A549 (cell line): ENCODE measurements at regions not wholly inside any gene's neighbourhood (a gene's known extent, or its start where the extent isn't known, plus 50 kb on each side); places are given as distances from the start of the nearest gene placed in this dataset.

Source experiments
- ATAC-seq, 2 experiments: fragments of 200-7000 bp in 1 of 2; fragments of >200 bp in 1 of 2; cut with Nextera tagmentation in 1 of 2; cut with Tn5 transposase in 1 of 2; 3 replicates each; pipeline versions ENCODE4 v1.8.0 to v1.9.1; 2018 to 2020; ENCODE audit warnings: mild to moderate bottlenecking in 1 of 2, moderate library complexity in 1 of 2
- CTCF ChIA-PET: fragments of 300-600 bp; sonication (Branson Sonifier 250); formaldehyde crosslinking; extraction: SDS; loops from one replicate; lab custom pipeline; 2021; ENCODE audit warnings: antibody characterized with exemption, inconsistent platforms; lab: Yijun Ruan, JAX
- POLR2A ChIA-PET: fragments of 350-600 bp; formaldehyde crosslinking; extraction: SDS; loops from one replicate; lab custom pipeline; 2021; ENCODE audit warnings: antibody characterized with exemption, inconsistent platforms; lab: Yijun Ruan, JAX
- DNase-seq, 2 experiments: peaks; one replicate each; pipeline versions ENCODE4 v3.0.0 to v3.0.0-alpha.2; 2011 to 2016; ENCODE audit warnings: low read depth in 1 of 2, low spot score in 1 of 2
- FAIRE-seq: peaks from 2 replicates; lab custom pipeline; 2011; peaks lifted over from hg19 to GRCh38; lab: Jason Lieb, UNC
- H3K27ac ChIP-seq, 2 experiments: fragments of >200 bp; sonication (Bioruptor Twin); formaldehyde crosslinking; 3 replicates each; pipeline ENCODE4 v1.5.1; 2016 to 2017
- H3K4me1 ChIP-seq: fragments of >200 bp; sonication (Bioruptor Twin); formaldehyde crosslinking; 3 replicates; pipeline ENCODE4 v1.6.1; 2016
- H3K4me2 ChIP-seq: fragments of >200 bp; sonication (Bioruptor Twin); formaldehyde crosslinking; 3 replicates; pipeline ENCODE4 v1.6.1; 2016
- H3K4me3 ChIP-seq: fragments of >200 bp; sonication (Bioruptor Twin); formaldehyde crosslinking; 3 replicates; pipeline ENCODE4 v1.5.1; 2016
- H3K9me3 ChIP-seq: fragments of >200 bp; sonication (Bioruptor Twin); formaldehyde crosslinking; 3 replicates; pipeline ENCODE4 v1.6.1; 2016
- BHLHE40 ChIP-seq: IDR thresholded peaks from 2 replicates; pipeline ENCODE4 v1.6.1; 2012; ENCODE audit warnings: low read depth, low read length, inconsistent platforms
- CBX2 ChIP-seq: fragments of 200-600 bp; sonication (generic); IDR thresholded peaks from 2 replicates; pipeline ENCODE4 v1.6.1; 2016; ENCODE audit warnings: low read depth, mild to moderate bottlenecking, borderline replicate concordance
- CEBPB ChIP-seq, 2 experiments: fragments of >200 bp in 1 of 2; sonication (Bioruptor Twin) in 1 of 2; formaldehyde crosslinking in 1 of 2; IDR thresholded peaks; 2 replicates each; pipeline ENCODE4 v1.6.1; 2012 to 2016
- CHD4 ChIP-seq: fragments of 200-600 bp; sonication (generic); IDR thresholded peaks from 2 replicates; pipeline ENCODE4 v1.6.1; 2016; ENCODE audit warnings: antibody characterized with exemption, mild to moderate bottlenecking, borderline replicate concordance
- EHF ChIP-seq: fragments of 250-450 bp; sonication (Bioruptor Pico); IDR thresholded peaks from 2 replicates; pipeline ENCODE4 v1.5.0; 2020; ENCODE audit warnings: mild to moderate bottlenecking
- EP300 ChIP-seq, 2 experiments: fragments of >200 bp; sonication (Bioruptor Twin); formaldehyde crosslinking; IDR thresholded peaks; 2 replicates in 1 of 2; 3 replicates in 1 of 2; pipeline ENCODE4 v1.6.1; 2016 to 2017
- FOSB ChIP-seq: fragments of 250-450 bp; sonication (Bioruptor Pico); IDR thresholded peaks from 2 replicates; pipeline ENCODE4 v1.5.0; 2020; ENCODE audit warnings: mild to moderate bottlenecking, moderate library complexity
- FOSL2 ChIP-seq, 2 experiments: fragments of 450-650 bp in 1 of 2; fragments of >200 bp in 1 of 2; sonication (Bioruptor Twin) in 1 of 2; formaldehyde crosslinking; IDR thresholded peaks; 2 replicates each; pipeline versions ENCODE4 v1.5.0 to v1.6.1; 2016 to 2020; ENCODE audit warnings: mild to moderate bottlenecking in 1 of 2, moderate library complexity in 1 of 2
- FOXS1 ChIP-seq: fragments of 250-450 bp; sonication (Bioruptor Pico); IDR thresholded peaks from 2 replicates; pipeline ENCODE4 v1.5.0; 2020; ENCODE audit warnings: mild to moderate bottlenecking, moderate library complexity
- GATA3 ChIP-seq: IDR thresholded peaks from 2 replicates; pipeline ENCODE4 v1.6.1; 2012; ENCODE audit warnings: borderline replicate concordance
- HDAC2 ChIP-seq: fragments of 200-600 bp; sonication (generic); IDR thresholded peaks from 2 replicates; pipeline ENCODE4 v1.6.1; 2016
- HEYL ChIP-seq: fragments of 250-450 bp; sonication (Bioruptor Pico); IDR thresholded peaks from 2 replicates; pipeline ENCODE4 v1.8.0; 2021; ENCODE audit warnings: mild to moderate bottlenecking, moderate library complexity
- NPAS2 ChIP-seq: fragments of 250-450 bp; sonication (Bioruptor Pico); IDR thresholded peaks from 2 replicates; pipeline ENCODE4 v1.8.0; 2022; ENCODE audit warnings: mild to moderate bottlenecking, moderate library complexity, borderline replicate concordance
- PHF8 ChIP-seq: fragments of 200-600 bp; sonication (generic); IDR thresholded peaks from 2 replicates; pipeline ENCODE4 v1.6.1; 2016; ENCODE audit warnings: low read depth, mild to moderate bottlenecking, antibody characterized with exemption, moderate library complexity, borderline replicate concordance
- RAD21 ChIP-seq, 2 experiments: fragments of >200 bp in 1 of 2; sonication (Bioruptor Twin) in 1 of 2; formaldehyde crosslinking in 1 of 2; IDR thresholded peaks in 1 of 2; conservative IDR thresholded peaks in 1 of 2; 2 replicates in 1 of 2; 3 replicates in 1 of 2; pipeline ENCODE4 v1.6.1; 2012 to 2018; ENCODE audit warnings: inconsistent platforms in 1 of 2
- RCOR1 ChIP-seq: fragments of 150-350 bp; IDR thresholded peaks from 2 replicates; pipeline ENCODE4 v1.6.1; 2014; ENCODE audit warnings: antibody characterized with exemption, low read length, low read depth
- RFX5 ChIP-seq: fragments of 450-650 bp; IDR thresholded peaks from 2 replicates; pipeline ENCODE4 v1.7.1; 2014; ENCODE audit warnings: antibody characterized with exemption, mild to moderate bottlenecking, moderate library complexity
- TFCP2L1 ChIP-seq: fragments of 250-450 bp; sonication (Bioruptor Pico); IDR thresholded peaks from 2 replicates; pipeline ENCODE4 v1.5.0; 2021; ENCODE audit warnings: mild to moderate bottlenecking
- ZFP36 ChIP-seq: fragments of 450-650 bp; IDR thresholded peaks from 2 replicates; pipeline ENCODE4 v1.6.1; 2014; ENCODE audit warnings: borderline replicate concordance; ENCODE audit not compliant: partially characterized antibody
- ZSCAN20 ChIP-seq: fragments of 250-450 bp; sonication (Bioruptor Pico); IDR thresholded peaks from 2 replicates; pipeline ENCODE4 v1.8.0; 2022; ENCODE audit warnings: mild to moderate bottlenecking, moderate library complexity
- WGBS: methylation state at CpG from one replicate; pipeline ENCODE4 v1.1.6; 2017; ENCODE audit errors: missing lambda C conversion rate; 5-methylcytosine and 5-hydroxymethylcytosine counted together
- TF ChIP-seq, protein P1 (sequence below): fragments of >200 bp; sonication (Bioruptor Twin); formaldehyde crosslinking; IDR thresholded peaks from 2 replicates; pipeline ENCODE4 v1.6.1; 2016
- TF ChIP-seq, protein P2 (sequence below): IDR thresholded peaks from 2 replicates; pipeline ENCODE4 v1.6.1; 2012
- TF ChIP-seq, protein P3 (sequence below): fragments of >200 bp; sonication (Bioruptor Twin); formaldehyde crosslinking; IDR thresholded peaks from 3 replicates; pipeline ENCODE4 v1.5.1; 2016
- TF ChIP-seq, protein P4 (sequence below): fragments of 150-350 bp; IDR thresholded peaks from 2 replicates; pipeline ENCODE4 v1.6.1; 2014; ENCODE audit warnings: low read depth, mild to moderate bottlenecking, low read length

DNA sequence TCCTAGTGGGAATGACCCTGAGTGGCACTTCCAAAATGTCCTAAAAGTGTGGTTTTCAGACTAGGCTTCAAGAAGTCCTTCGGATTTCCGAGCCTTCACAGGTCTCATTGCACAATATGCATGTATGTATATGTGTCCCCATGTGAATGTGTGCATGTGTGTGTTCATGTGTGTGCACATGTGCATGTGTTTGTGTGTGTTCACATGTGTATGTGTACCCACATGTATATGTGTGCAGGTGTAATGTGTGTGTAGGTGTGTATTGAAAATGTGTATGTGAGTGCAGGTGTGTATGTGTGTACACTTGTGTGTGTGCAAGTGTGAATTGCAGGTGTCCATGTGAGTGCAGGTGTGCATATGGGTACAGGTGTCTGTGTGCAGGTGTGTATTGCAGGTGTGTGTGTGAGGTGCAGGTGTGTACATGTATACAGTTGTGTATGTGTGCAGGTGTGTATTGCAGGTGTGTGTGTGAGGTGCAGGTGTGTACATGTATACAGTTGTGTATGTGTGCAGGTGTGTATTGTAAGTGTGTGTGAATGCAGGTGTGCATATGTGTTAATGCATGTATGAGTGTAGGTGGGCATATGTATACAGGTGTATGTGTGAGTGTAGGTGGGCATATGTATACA, 124.4 kb upstream of the EPB41L3 start:
- 0% methylated on average over 2 of the region's 2 CpGs for WGBS
- H3K4me2 ChIP-seq: no peak overlapping the region
- TF ChIP-seq, protein P1, sequence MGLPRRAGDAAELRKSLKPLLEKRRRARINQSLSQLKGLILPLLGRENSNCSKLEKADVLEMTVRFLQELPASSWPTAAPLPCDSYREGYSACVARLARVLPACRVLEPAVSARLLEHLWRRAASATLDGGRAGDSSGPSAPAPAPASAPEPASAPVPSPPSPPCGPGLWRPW: no peak
- TF ChIP-seq EHF: no peak
- TF ChIP-seq HEYL (CRISPR knock-in tag): no peak
- TF ChIP-seq, protein P2, sequence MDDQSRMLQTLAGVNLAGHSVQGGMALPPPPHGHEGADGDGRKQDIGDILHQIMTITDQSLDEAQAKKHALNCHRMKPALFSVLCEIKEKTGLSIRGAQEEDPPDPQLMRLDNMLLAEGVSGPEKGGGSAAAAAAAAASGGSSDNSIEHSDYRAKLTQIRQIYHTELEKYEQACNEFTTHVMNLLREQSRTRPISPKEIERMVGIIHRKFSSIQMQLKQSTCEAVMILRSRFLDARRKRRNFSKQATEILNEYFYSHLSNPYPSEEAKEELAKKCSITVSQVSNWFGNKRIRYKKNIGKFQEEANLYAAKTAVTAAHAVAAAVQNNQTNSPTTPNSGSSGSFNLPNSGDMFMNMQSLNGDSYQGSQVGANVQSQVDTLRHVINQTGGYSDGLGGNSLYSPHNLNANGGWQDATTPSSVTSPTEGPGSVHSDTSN: no peak
- TF ChIP-seq FOSL2 (IDR thresholded peaks at IDR 0.05): no peak
- TF ChIP-seq FOSL2 (CRISPR knock-in tag; IDR thresholded peaks at IDR 0.05): no peak
- no peak for TF ChIP-seq TFCP2L1 (CRISPR knock-in tag)
- TF ChIP-seq HDAC2: no peak
- TF ChIP-seq FOXS1 (CRISPR knock-in tag): no peak
- no peak for TF ChIP-seq CHD4
- no peak for TF ChIP-seq FOSB
- no peak for TF ChIP-seq EP300 (IDR thresholded peaks at IDR 0.05)
- TF ChIP-seq RFX5: no peak
- no peak for TF ChIP-seq CBX2
- no peak for TF ChIP-seq BHLHE40
- H3K4me3 ChIP-seq: no peak overlapping the region
- H3K4me1 ChIP-seq: no peaks in the 10 kb centered on the region
- ChIA-PET CTCF (no interaction called here), POLR2A (no interaction called here)
- no peak overlapping the region for H3K27ac ChIP-seq
- ATAC-seq (no peak), FAIRE-seq (no peak), DNase-seq (no peak)
- no peaks in the 10 kb centered on the region for H3K9me3 ChIP-seq

DNA sequence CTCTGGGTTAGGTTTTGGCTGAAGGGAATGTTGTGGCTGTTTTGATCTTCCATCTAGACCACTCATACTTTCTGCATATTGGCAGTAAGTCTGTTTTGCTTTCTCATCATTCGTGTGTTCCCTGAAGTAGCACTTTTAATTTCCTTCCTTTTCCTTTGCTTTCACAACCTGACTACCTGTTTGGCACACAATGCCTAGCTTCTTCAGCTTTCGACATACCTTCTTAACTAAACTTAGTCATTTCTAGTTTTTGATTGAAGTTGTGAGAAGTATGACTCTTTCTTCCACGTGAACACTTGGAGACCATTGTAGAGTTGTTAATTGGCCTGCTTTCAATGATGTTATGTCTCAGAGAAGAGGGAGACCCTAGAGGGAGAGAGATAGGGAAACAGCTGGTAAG, 123.6 kb upstream of the EPB41L3 start:
- Histone ChIP-seq H3K4me1 (no peaks in the 10 kb centered on the region), H3K9me3 (no peaks in the 10 kb centered on the region), H3K4me3 (no peak overlapping the region), H3K27ac (no peak overlapping the region), H3K4me2 (no peak overlapping the region)
- CTCF ChIA-PET: no interaction called here
- TF ChIP-seq RAD21 (conservative IDR thresholded peaks at IDR 0.05 in 1 of 2, IDR thresholded peaks at IDR 0.05 in 1 of 2): no peak
- TF ChIP-seq, protein P3, sequence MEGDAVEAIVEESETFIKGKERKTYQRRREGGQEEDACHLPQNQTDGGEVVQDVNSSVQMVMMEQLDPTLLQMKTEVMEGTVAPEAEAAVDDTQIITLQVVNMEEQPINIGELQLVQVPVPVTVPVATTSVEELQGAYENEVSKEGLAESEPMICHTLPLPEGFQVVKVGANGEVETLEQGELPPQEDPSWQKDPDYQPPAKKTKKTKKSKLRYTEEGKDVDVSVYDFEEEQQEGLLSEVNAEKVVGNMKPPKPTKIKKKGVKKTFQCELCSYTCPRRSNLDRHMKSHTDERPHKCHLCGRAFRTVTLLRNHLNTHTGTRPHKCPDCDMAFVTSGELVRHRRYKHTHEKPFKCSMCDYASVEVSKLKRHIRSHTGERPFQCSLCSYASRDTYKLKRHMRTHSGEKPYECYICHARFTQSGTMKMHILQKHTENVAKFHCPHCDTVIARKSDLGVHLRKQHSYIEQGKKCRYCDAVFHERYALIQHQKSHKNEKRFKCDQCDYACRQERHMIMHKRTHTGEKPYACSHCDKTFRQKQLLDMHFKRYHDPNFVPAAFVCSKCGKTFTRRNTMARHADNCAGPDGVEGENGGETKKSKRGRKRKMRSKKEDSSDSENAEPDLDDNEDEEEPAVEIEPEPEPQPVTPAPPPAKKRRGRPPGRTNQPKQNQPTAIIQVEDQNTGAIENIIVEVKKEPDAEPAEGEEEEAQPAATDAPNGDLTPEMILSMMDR: no peak
- TF ChIP-seq HEYL (CRISPR knock-in tag): no peak
- TF ChIP-seq, protein P4, sequence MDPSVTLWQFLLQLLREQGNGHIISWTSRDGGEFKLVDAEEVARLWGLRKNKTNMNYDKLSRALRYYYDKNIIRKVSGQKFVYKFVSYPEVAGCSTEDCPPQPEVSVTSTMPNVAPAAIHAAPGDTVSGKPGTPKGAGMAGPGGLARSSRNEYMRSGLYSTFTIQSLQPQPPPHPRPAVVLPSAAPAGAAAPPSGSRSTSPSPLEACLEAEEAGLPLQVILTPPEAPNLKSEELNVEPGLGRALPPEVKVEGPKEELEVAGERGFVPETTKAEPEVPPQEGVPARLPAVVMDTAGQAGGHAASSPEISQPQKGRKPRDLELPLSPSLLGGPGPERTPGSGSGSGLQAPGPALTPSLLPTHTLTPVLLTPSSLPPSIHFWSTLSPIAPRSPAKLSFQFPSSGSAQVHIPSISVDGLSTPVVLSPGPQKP: no peak
- TF ChIP-seq CEBPB (IDR thresholded peaks at IDR 0.05): no peak
- no peak for TF ChIP-seq RCOR1
- TF ChIP-seq NPAS2: no peak
- TF ChIP-seq PHF8: no peak
- no peak for TF ChIP-seq GATA3
- TF ChIP-seq TFCP2L1 (CRISPR knock-in tag): no peak
- no peak for TF ChIP-seq ZFP36
- TF ChIP-seq ZSCAN20: no peak
- no peak for ATAC-seq
- no peak for DNase-seq
- WGBS: 7% methylated on average over 3 of the region's 3 CpGs
- FAIRE-seq: no peak
- POLR2A ChIA-PET: no interaction called here
